ENCODE measurements at regions not wholly inside any gene's neighbourhood (a gene's known extent, or its start where the extent isn't known, plus 50 kb on each side); places are given as distances from the start of the nearest gene placed in this dataset.

GRCh38 chr2:207394203-207394781, 135.5 kb upstream of the CREB1 start:
- intact Hi-C loops (cut with DNase I): no loop called here
- Histone ChIP-seq H3K9ac (ENCODE audit: low read depth in 2 of 2, low read length in 2 of 2) (no peak overlapping the region), H3K36me3 (no peaks in the 10 kb centered on the region), H3K9me3 (no peaks in the 10 kb centered on the region), H3K27ac (no peak overlapping the region), H3K4me1 (no peaks in the 10 kb centered on the region), H3K27me3 (no peaks in the 10 kb centered on the region), H3K4me3 (no peak overlapping the region)
- DNase-seq: no peak
- no peak for TF ChIP-seq CTCF (IDR thresholded peaks at IDR 0.05)

DNA sequence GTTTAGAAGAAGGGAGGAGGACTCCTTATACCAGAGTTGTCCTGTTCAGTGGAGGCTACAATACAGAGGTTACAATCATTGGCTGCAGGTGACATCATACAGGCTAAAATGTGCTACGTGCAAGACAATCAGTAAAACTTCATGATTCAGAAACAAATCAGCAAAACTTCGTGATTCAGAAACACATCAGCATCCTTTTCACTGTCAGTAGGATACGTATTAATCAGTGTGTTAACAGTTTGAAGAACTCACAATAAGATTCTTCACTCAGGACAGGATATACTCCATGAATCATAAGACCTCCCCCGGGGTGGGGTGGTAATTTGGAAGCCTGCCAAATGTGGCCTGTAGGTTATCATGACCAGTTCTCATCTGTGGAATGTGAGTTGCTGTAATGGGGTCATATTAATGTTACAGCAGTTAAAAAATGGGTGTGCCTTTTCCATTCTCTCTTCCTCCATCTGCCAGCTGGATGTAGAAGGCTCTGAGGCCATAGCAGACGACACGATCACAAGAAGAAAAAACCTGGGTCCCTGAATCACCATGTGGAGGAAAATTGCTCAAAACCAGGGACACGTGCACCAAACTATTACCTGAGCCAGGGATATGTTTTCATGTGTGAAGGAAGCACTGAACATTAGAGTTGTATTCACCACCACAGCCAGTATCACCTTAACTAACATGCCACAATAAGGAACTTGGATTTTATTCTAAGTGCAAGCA, 134.8 kb upstream of the CREB1 start:
- Histone ChIP-seq H3K9me3 (no peaks in the 10 kb centered on the region), H3K27ac (no peak overlapping the region), H3K4me1 (no peaks in the 10 kb centered on the region), H3K9ac (ENCODE audit: low read depth in 2 of 2, low read length in 2 of 2) (no peak overlapping the region), H3K36me3 (no peaks in the 10 kb centered on the region), H3K27me3 (no peaks in the 10 kb centered on the region), H3K4me3 (no peak overlapping the region)
- intact Hi-C loops (cut with DNase I): no loop called here
- no peak for DNase-seq
- TF ChIP-seq CTCF (IDR thresholded peaks at IDR 0.05): no peak

DNA sequence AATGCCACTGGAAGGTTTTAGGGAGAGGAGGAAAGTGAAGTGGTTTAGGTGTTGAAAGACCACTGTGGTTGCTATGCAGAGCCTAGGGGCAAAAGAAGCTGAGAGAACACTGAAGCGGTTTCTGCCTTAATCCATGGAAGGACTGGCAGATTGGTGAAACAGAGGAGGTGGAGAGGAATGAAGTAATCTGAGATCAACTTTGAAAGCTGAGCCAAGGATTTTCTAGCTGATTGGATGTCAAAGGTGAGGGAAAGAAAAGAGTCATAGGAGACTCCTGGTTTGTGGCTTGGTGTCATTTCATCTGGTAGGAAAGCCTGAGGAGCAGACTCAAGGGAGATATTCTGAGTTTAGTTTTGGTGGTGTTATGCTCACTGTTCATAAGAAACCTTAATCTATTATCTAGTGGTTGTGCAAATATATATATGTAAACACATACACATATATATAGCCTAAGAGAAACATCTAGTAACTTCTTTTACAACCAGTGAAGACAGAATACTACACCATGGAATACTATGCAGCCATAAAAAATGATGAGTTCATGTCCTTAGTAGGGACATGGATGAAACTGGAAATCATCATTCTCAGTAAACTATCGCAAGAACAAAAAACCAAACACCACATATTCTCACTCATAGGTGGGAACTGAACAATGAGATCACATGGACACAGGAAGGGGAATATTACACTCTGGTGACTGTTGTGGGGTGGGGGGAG, 134.1 kb upstream of the CREB1 start:
- intact Hi-C loops (cut with DNase I): no loop called here
- Histone ChIP-seq H3K9ac (ENCODE audit: low read depth in 2 of 2, low read length in 2 of 2) (no peak overlapping the region), H3K27ac (no peak overlapping the region), H3K4me3 (no peak overlapping the region), H3K9me3 (no peaks in the 10 kb centered on the region), H3K27me3 (no peaks in the 10 kb centered on the region), H3K36me3 (no peaks in the 10 kb centered on the region), H3K4me1 (no peaks in the 10 kb centered on the region)
- TF ChIP-seq CTCF (IDR thresholded peaks at IDR 0.05): no peak
- no peak for DNase-seq

DNA sequence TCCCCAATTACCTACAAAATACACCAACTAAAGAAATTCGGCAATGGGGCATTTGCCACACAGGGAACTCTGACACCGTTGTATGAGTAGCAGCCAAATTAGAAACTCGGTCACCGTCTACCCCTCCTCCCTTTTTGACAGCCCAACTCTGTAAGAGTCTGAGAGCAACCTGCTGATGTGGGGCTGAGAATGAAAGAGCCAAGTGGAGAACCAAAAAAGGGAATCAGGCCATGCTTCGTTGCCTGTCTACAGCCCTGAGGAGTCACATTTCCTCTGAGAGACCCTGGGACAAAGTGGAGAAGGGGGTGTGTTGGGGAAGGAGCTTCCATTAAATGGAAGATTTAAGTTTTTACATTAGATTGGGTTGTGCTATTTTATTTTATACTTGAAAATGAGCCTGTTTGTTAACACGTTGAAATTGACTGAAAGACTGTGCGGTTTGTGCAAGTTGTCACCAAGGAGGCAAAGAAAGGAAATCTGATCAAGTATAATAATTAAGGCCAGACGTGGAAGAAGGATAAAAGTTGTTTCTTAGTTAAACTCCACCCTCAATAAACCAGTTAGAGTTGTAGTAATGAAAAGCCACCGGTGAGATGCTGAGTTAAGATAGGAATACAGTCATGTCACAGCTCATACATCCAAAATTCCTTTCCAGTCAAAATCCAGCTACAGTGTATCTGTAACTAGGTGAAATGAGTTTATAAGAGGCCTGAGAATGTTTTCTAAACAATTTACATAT, 131.7 kb upstream of the CREB1 start:
- Histone ChIP-seq H3K27me3 (no peaks in the 10 kb centered on the region), H3K9ac (ENCODE audit: low read depth in 2 of 2, low read length in 2 of 2) (no peak overlapping the region), H3K4me1 (no peaks in the 10 kb centered on the region), H3K4me3 (no peak overlapping the region), H3K9me3 (no peaks in the 10 kb centered on the region), H3K27ac (no peak overlapping the region), H3K36me3 (no peaks in the 10 kb centered on the region)
- intact Hi-C loops (cut with DNase I): no loop called here
- no peak for DNase-seq
- TF ChIP-seq CTCF (IDR thresholded peaks at IDR 0.05): no peak

GRCh38 chr2:207399301-207399700, 130.5 kb upstream of the CREB1 start:
- TF ChIP-seq CTCF (IDR thresholded peaks at IDR 0.05): no peak
- H3K9ac ChIP-seq (ENCODE audit: low read depth in 2 of 2, low read length in 2 of 2): no peak overlapping the region
- DNase-seq: no peak

More at GRCh38 chr2:207399301-207399700, 130.5 kb upstream of the CREB1 start:
- Histone ChIP-seq H3K4me1 (no peaks in the 10 kb centered on the region), H3K27ac (no peak overlapping the region), H3K9me3 (no peaks in the 10 kb centered on the region), H3K4me3 (no peak overlapping the region), H3K36me3 (no peaks in the 10 kb centered on the region), H3K27me3 (no peaks in the 10 kb centered on the region)
- intact Hi-C loops (cut with DNase I): no loop called here
